Trophoblast cell (in vitro differentiated cells and primary cell): ENCODE measurements at regions not wholly inside any gene's neighbourhood (a gene's known extent, or its start where the extent isn't known, plus 50 kb on each side); places are given as distances from the start of the nearest gene placed in this dataset.
"Not testable (repeated sequence)": the region's sequence is repeated elsewhere in the genome, so short reads cannot be mapped to it uniquely, and the experiment has no call there.

Experiments used
- DNase-seq, 2 donors: peaks; one replicate each; pipeline ENCODE4 v3.0.0-alpha.2; 2016
- H2AFZ ChIP-seq: 2 replicates; pipeline ENCODE4 v1.6.1; 2013; ENCODE audit warnings: low read length, moderate library complexity, mild to moderate bottlenecking; ENCODE audit not compliant: insufficient read depth, poor library complexity
- H2AK5ac ChIP-seq: 2 replicates; pipeline ENCODE4 v1.6.1; 2013; ENCODE audit warnings: mild to moderate bottlenecking, low read length
- H2BK120ac ChIP-seq: 2 replicates; pipeline ENCODE4 v1.6.1; 2013; ENCODE audit warnings: low read length, mild to moderate bottlenecking, moderate library complexity; ENCODE audit not compliant: insufficient read depth, poor library complexity
- H2BK12ac ChIP-seq: 2 replicates; pipeline ENCODE4 v1.6.1; 2013; ENCODE audit warnings: mild to moderate bottlenecking, low read length, moderate library complexity
- H2BK5ac ChIP-seq: 2 replicates; pipeline ENCODE4 v1.6.1; 2013; ENCODE audit warnings: low read length, low read depth, moderate library complexity, mild to moderate bottlenecking; ENCODE audit not compliant: poor library complexity
- H3K14ac ChIP-seq: 2 replicates; pipeline ENCODE4 v1.6.1; 2013; ENCODE audit warnings: mild to moderate bottlenecking, low read length
- H3K18ac ChIP-seq: 2 replicates; pipeline ENCODE4 v1.6.1; 2013; ENCODE audit warnings: mild to moderate bottlenecking, low read length
- H3K23ac ChIP-seq: 2 replicates; pipeline ENCODE4 v1.6.1; 2013; ENCODE audit warnings: low read length
- H3K27ac ChIP-seq: 2 replicates; pipeline ENCODE4 v1.5.1; 2013; ENCODE audit warnings: low read depth, mild to moderate bottlenecking, inconsistent platforms, low read length, moderate library complexity
- H3K27me3 ChIP-seq: 2 replicates; pipeline ENCODE4 v1.6.1; 2013; ENCODE audit warnings: inconsistent platforms, mild to moderate bottlenecking, low read length, moderate library complexity; ENCODE audit not compliant: insufficient read depth
- H3K36me3 ChIP-seq, 2 experiments: 1 replicate in 1 of 2; 2 replicates in 1 of 2; pipeline ENCODE4 v1.6.1; 2013; ENCODE audit warnings: low read length in 2 of 2, mild to moderate bottlenecking in 2 of 2, moderate library complexity in 1 of 2; ENCODE audit not compliant: insufficient read depth in 2 of 2, control insufficient read depth in 1 of 2
- H3K4ac ChIP-seq: 2 replicates; pipeline ENCODE4 v1.6.1; 2013; ENCODE audit warnings: low read depth, mild to moderate bottlenecking, low read length, moderate library complexity
- H3K4me1 ChIP-seq, 2 experiments: 1 replicate in 1 of 2; 2 replicates in 1 of 2; pipeline ENCODE4 v1.6.1; 2013; ENCODE audit warnings: low read length in 2 of 2, mild to moderate bottlenecking in 2 of 2, moderate library complexity in 1 of 2; ENCODE audit not compliant: insufficient read depth in 2 of 2, control insufficient read depth in 1 of 2
- H3K4me2 ChIP-seq: 2 replicates; pipeline ENCODE4 v1.6.1; 2013; ENCODE audit warnings: inconsistent platforms, mild to moderate bottlenecking, low read length, moderate library complexity
- H3K4me3 ChIP-seq: 2 replicates; pipeline ENCODE4 v1.5.1; 2013; ENCODE audit warnings: mild to moderate bottlenecking, low read depth, low read length, inconsistent platforms
- H3K79me1 ChIP-seq: one replicate; pipeline ENCODE4 v1.6.1; 2013; ENCODE audit warnings: low read length
- H3K79me2 ChIP-seq: 2 replicates; pipeline ENCODE4 v1.6.1; 2013; ENCODE audit warnings: low read length, mild to moderate bottlenecking; ENCODE audit not compliant: control insufficient read depth, insufficient read depth, poor library complexity
- H3K9ac ChIP-seq: 2 replicates; pipeline ENCODE4 v1.6.1; 2013; ENCODE audit warnings: mild to moderate bottlenecking, low read length
- H3K9me3 ChIP-seq: 2 replicates; pipeline ENCODE4 v1.6.1; 2013; ENCODE audit warnings: low read depth, mild to moderate bottlenecking, control low read depth, inconsistent platforms, low read length; ENCODE audit not compliant: insufficient read depth
- H4K12ac ChIP-seq: 2 replicates; pipeline ENCODE4 v1.6.1; 2013; ENCODE audit warnings: low read depth, mild to moderate bottlenecking, low read length, moderate library complexity
- H4K8ac ChIP-seq: 2 replicates; pipeline ENCODE4 v1.6.1; 2013; ENCODE audit warnings: low read depth, mild to moderate bottlenecking, low read length, moderate library complexity
- H4K91ac ChIP-seq: one replicate; pipeline ENCODE4 v1.6.1; 2013; ENCODE audit warnings: low read depth, mild to moderate bottlenecking, low read length, moderate library complexity
- WGBS: extraction: QIAGEN DNeasy Blood & Tissue Kit; methylation state at CpG from one replicate; pipeline ENCODE4 v1.1.7; 2013; ENCODE audit warnings: missing lambda C conversion rate; ENCODE audit not compliant: insufficient read length, insufficient coverage; ENCODE audit errors: extremely low coverage; 5-methylcytosine and 5-hydroxymethylcytosine counted together

DNA sequence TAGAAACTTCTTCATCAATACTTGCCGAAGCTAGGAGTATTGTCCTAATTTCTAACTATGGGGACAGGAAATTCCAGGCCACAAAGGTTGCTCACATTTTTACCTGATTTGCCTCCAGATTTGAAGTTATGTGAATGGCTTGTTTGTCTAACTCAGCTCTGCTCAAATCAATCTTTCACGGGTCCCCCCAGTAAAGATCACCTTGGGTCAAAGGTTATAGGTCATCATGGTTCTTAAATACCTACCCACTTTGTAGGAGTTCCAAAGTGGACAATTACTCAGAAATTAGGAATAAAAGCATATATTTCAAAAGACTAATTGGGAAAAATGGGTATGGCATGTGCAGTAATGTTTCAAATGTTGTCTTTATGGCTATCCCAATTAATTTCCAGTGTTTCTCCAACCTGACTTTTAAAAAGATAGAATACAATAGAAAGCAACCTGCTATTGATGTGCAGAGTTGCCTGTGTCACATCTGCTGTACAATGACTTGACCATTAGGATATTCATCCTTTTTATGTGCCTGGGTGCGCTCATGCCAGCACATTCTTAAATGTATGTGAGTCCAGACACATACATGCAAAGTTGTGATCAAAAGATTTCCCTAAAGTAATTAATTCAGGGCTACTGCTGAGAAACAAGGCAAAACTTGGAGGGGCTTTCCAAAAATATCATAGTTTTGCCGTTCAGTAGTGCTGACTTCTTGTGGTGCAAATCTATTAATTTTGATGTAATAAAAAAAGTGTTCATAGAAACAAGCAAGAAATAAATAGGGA lies 126.1 kb downstream of the MYCN start:
- Histone ChIP-seq H2BK120ac (no peak overlapping the region), H2BK12ac (no peak overlapping the region), H3K79me1 (no peaks in the 10 kb centered on the region), H3K9ac (no peak overlapping the region), H4K8ac (no peak overlapping the region), H3K4me1 (peaks cover 11 to 12% of the 10 kb centered on the region in 2 experiments), H3K9me3 (peaks cover 6% of the 10 kb centered on the region), H4K12ac (no peak overlapping the region), H3K27ac (no peak overlapping the region), H3K79me2 (no peaks in the 10 kb centered on the region), H3K4me2 (no peak overlapping the region), H2AK5ac (no peak overlapping the region), H4K91ac (no peak overlapping the region), H3K27me3 (no peaks in the 10 kb centered on the region), H3K4me3 (no peak overlapping the region), H2BK5ac (no peak overlapping the region), H3K4ac (no peak overlapping the region), H3K36me3 (peaks cover 0 to 2% of the 10 kb centered on the region in 2 experiments), H3K14ac (no peak overlapping the region), H2AFZ (no peak overlapping the region), H3K23ac (no peak overlapping the region), H3K18ac (no peak overlapping the region)
- whole genome bisulfite sequencing, result no CpG with 5 or more reads among the region's 4 CpGs
- DNase-seq, result no peak

DNA sequence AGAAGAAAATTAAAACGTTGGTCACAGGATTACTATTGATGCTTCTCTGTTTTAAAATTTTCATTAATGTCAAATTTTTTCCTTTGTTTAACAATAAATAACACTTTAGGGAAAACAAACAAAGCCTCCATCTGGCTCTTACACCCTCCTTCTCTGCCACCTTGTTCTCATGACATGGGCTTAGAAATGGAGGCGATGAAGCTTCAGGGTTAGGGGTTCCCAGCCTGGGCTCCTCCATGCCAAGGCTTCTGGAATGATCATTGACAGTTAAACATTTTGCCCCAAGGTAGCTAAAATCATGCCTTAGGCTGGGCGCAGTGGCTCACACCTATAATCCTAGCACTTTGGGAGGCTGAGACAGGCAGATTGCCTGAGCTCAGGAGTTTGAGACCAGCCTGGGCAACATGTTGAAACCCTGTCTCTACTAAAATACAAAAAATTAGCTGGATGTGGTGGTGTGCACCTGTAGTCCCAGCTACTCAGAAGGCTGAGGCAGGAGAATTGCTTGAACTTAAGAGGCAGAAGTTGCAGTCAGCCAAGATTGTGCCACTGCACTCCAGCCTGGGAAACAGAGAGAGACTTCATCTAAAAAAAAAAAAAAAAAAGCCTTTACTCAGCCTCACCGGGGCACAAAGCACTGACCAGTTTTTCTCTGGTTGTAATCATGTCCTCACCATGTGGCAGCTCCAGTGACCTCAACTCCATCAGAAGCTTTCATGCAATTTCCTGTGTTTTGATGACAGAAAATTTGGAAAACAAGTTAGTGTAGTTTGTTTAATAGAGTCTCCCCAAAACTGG lies 125.1 kb downstream of the MYCN start:
- not testable (repeated sequence) for H3K27me3 ChIP-seq, H3K9ac ChIP-seq, H3K4ac ChIP-seq, H2AK5ac ChIP-seq, H3K23ac ChIP-seq, H2BK120ac ChIP-seq, H3K4me2 ChIP-seq, H3K4me1 ChIP-seq, H4K91ac ChIP-seq, H2AFZ ChIP-seq, H4K12ac ChIP-seq, H2BK5ac ChIP-seq, H3K18ac ChIP-seq, H3K14ac ChIP-seq, H2BK12ac ChIP-seq, H4K8ac ChIP-seq, H3K36me3 ChIP-seq, DNase-seq, H3K79me1 ChIP-seq, H3K79me2 ChIP-seq, H3K9me3 ChIP-seq, H3K27ac ChIP-seq, H3K4me3 ChIP-seq
- no CpG with 5 or more reads among the region's 4 CpGs for WGBS

DNA sequence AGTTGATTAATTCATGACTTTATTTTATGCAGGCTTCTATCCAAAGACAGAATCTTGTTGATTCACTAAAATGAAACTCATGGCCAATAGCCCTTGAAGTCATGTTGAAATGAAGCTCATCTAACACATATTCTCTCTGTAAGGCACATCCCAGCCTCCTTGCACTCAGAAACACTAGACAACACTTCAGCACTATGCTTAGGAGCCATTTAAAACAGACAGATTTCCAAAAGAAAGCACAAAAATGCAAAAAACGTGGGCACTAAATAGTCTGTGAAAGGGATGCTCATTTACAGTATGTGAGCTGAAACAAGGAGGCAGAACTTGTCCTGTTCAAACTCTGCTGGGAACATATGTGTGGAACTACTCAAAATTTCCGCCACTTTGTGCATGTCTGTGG lies 124.4 kb downstream of the MYCN start:
- H3K4me1 ChIP-seq, result peaks cover 1 to 2% of the 10 kb centered on the region in 2 experiments
- no peaks in the 10 kb centered on the region for H3K79me1 ChIP-seq
- H3K9me3 ChIP-seq, result peaks cover 6% of the 10 kb centered on the region
- H4K91ac ChIP-seq, result no peak overlapping the region
- H4K8ac ChIP-seq, result no peak overlapping the region
- no peak overlapping the region for H3K14ac ChIP-seq
- no peak overlapping the region for H3K4me2 ChIP-seq
- no peak for DNase-seq
- no peak overlapping the region for H3K18ac ChIP-seq
- no peak overlapping the region for H2BK12ac ChIP-seq
- no peak overlapping the region for H2BK5ac ChIP-seq
- no peak overlapping the region for H3K27ac ChIP-seq
- no peak overlapping the region for H3K4me3 ChIP-seq
- peaks cover 0 to 2% of the 10 kb centered on the region in 2 experiments for H3K36me3 ChIP-seq
- no peak overlapping the region for H2AFZ ChIP-seq
- no peak overlapping the region for H3K4ac ChIP-seq
- H3K79me2 ChIP-seq, result no peaks in the 10 kb centered on the region
- H4K12ac ChIP-seq, result no peak overlapping the region
- no CpG with 5 or more reads among the region's 2 CpGs for WGBS
- H3K27me3 ChIP-seq, result no peaks in the 10 kb centered on the region
- no peak overlapping the region for H3K23ac ChIP-seq
- no peak overlapping the region for H2BK120ac ChIP-seq
- no peak overlapping the region for H3K9ac ChIP-seq
- no peak overlapping the region for H2AK5ac ChIP-seq

DNA sequence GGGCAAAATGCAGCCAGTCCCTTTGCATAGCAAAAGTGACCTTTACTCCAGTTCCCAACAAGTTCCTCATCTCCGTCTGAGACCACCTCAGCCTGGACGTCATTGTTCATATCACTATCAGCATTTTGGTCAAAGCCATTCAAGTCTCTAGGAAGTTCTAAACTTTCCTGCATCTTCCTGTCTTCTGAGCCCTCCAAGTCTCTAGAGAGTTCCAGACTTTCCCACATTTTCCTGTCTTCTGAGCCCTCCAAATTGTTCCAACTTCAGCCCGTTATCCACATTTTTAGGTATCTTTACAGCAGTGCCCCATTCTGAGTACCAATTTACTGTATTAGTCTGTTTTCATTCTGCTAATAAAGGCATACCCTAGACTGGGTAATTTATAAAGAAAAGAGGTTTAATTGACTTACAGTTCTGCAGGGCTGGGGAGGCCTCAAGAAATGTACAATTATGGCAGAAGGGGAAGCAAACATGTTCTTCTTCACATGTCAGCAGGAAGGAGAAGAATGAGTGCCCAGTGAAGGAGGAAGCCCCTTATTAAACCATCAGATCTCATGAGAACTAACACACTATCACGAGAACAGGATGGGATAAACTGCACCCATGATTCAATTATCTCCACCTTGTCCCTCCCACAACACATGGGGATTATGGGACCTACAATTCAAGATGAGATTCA lies 123.7 kb downstream of the MYCN start:
- H3K4me2 ChIP-seq, result no peak overlapping the region
- no peak overlapping the region for H2BK120ac ChIP-seq
- no peaks in the 10 kb centered on the region for H3K79me2 ChIP-seq
- no peaks in the 10 kb centered on the region for H3K27me3 ChIP-seq
- no peak overlapping the region for H3K14ac ChIP-seq
- no peak overlapping the region for H2BK12ac ChIP-seq
- H3K18ac ChIP-seq, result no peak overlapping the region
- no peak overlapping the region for H2AFZ ChIP-seq
- H3K4me1 ChIP-seq, result no peaks in the 10 kb centered on the region
- no peak for DNase-seq
- H2AK5ac ChIP-seq, result no peak overlapping the region
- no peak overlapping the region for H4K91ac ChIP-seq
- WGBS, result no CpG with 5 or more reads among the region's 4 CpGs
- H3K9me3 ChIP-seq, result peaks cover 6% of the 10 kb centered on the region
- H3K9ac ChIP-seq, result no peak overlapping the region
- H3K27ac ChIP-seq, result no peak overlapping the region
- no peak overlapping the region for H3K4me3 ChIP-seq
- no peak overlapping the region for H2BK5ac ChIP-seq
- no peak overlapping the region for H4K12ac ChIP-seq
- H3K36me3 ChIP-seq, result peaks cover 0 to 2% of the 10 kb centered on the region in 2 experiments
- no peak overlapping the region for H3K23ac ChIP-seq
- H3K79me1 ChIP-seq, result no peaks in the 10 kb centered on the region
- no peak overlapping the region for H4K8ac ChIP-seq
- H3K4ac ChIP-seq, result no peak overlapping the region
